Right lobe of liver (tissue), 4 donors: ENCODE measurements at regions not wholly inside any gene's neighbourhood (a gene's known extent, or its start where the extent isn't known, plus 50 kb on each side); places are given as distances from the start of the nearest gene placed in this dataset.

Experiments used
- POLR2A ChIP-seq: fragments of 450-650 bp; IDR thresholded peaks from one replicate; pipeline ENCODE4 v1.6.1; 2017; ENCODE audit warnings: antibody characterized with exemption, mild to moderate bottlenecking
- TF ChIP-seq, protein P1 (sequence below), 4 donors: fragments of 200-600 bp in 3 of 4; fragments of 450-650 bp in 1 of 4; IDR thresholded peaks; one replicate each; pipeline versions ENCODE4 v1.5.1 to v1.8.0; 2016 to 2022; ENCODE audit warnings: antibody characterized with exemption in 4 of 4, mild to moderate bottlenecking in 2 of 4
- donor health status: DM: no; HTN: no; CAD: no.
- donor health status: DM: no; HTN: no; CAD: no.
- donor health status: DM: no; HTN: yes; CAD: no.

DNA sequence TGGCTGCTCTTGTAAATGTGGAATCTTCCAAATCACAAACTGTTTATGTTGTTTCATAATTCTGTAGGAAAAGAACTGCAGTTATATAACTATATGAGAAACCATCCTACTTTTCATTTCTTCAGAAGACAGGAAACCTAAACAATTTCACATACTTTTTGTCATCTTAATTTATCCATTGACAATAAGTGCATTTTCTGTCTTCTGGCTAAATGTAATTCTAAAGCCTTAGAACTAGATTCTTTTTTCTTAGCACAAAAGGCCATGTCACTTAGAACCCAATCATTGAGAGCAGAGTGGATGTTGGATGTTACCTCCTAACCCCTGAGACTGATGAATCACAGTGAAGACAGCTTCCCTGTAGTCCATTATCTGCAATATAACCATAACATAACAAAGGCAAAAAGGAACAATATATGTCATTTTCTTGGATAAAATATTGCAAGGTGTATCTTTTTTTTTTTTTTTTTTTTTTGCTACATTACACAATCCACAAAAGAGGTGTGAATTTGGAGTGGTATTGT, 410.2 kb upstream of the PRMT6 start:
- TF ChIP-seq, protein P1, sequence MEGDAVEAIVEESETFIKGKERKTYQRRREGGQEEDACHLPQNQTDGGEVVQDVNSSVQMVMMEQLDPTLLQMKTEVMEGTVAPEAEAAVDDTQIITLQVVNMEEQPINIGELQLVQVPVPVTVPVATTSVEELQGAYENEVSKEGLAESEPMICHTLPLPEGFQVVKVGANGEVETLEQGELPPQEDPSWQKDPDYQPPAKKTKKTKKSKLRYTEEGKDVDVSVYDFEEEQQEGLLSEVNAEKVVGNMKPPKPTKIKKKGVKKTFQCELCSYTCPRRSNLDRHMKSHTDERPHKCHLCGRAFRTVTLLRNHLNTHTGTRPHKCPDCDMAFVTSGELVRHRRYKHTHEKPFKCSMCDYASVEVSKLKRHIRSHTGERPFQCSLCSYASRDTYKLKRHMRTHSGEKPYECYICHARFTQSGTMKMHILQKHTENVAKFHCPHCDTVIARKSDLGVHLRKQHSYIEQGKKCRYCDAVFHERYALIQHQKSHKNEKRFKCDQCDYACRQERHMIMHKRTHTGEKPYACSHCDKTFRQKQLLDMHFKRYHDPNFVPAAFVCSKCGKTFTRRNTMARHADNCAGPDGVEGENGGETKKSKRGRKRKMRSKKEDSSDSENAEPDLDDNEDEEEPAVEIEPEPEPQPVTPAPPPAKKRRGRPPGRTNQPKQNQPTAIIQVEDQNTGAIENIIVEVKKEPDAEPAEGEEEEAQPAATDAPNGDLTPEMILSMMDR (IDR thresholded peaks at IDR 0.05) = no peak
- TF ChIP-seq POLR2A = no peak
